GM21447 (cell line): ENCODE measurements at regions not wholly inside any gene's neighbourhood (a gene's known extent, or its start where the extent isn't known, plus 50 kb on each side); places are given as distances from the start of the nearest gene placed in this dataset.
"Not testable (repeated sequence)": the region's sequence is repeated elsewhere in the genome, so short reads cannot be mapped to it uniquely, and the experiment has no call there.

Experiments
- ATAC-seq: cut with Tn5 transposase; IDR thresholded peaks from one replicate; pipeline ENCODE4 v1.9.1; 2021; ENCODE audit not compliant: unreplicated experiment

DNA sequence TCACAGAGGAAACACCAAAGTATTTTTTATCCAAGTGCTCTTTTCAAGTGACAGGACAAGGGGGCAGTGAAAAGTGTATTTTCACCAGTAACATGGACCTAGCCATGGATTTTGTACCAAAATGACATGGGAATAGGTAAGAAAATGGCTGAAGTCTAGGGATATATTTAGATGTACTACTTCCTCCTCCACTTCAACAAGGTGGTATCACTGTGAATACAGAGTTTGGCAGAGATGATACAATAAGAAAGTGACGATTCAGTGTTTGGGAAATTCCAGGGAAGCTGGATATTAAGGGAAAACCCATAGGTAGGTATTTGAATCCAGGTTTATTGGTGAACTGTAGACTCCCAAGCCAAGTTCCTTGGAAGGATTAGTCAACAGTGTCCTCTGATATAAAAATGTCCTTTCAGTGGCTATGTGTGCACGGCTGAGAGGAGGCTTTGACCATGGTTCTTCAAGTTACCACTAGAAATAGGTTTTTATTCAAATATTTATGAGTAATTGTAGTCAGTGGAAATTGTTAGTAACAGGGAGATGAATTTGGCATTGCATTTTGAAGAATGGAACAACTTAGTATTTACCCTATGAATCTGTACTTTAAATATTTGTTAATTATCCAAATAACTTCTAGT, 356.0 kb upstream of the CITED2 start:
- no peak for ATAC-seq

DNA sequence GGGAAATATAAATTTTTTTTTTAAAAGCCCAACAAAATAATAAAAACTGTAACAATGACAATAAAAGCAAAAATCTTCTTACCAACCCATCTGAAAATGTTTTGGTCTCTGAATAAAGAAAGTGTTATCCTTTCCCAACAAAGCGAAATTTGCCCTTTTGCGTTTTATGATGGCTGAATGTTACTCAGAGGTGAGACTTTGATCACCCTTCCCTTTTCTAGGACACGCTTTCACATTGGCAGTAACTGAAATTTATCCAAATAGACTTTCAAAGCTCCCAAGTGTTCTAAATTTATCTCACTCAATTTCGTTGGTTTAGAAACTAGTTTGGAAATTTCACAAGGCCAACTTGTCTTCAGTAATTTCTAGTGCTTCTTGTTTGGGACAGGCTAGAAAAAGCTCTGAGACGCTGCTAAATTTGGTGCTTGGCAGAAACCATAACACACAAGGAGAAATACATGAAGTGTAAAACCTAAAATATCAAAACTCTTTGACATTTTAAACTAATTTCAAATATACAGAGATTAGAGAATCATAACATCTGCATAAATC, 354.5 kb upstream of the CITED2 start:
- no peak for ATAC-seq

DNA sequence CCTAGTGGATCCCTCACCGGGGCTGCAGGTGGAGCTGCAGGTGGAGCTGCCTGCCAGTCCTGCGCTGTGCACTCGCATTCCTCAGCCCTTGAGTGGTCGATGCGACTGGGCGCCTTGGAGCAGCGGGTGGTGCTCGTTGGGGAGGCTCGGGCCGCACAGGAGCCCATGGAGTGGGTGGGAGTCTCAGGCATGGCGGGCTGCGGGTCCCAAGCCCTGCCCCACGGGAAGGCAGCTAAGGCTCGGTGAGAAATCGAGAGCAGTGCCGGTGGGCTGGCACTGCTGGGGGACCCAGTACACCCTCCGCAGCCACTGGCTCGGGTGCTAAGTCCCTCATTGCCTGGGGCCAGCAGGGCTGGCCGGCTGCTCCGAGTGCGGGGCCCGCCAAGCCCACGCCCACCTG, 351.8 kb upstream of the CITED2 start:
- ATAC-seq, result not testable (repeated sequence)

DNA sequence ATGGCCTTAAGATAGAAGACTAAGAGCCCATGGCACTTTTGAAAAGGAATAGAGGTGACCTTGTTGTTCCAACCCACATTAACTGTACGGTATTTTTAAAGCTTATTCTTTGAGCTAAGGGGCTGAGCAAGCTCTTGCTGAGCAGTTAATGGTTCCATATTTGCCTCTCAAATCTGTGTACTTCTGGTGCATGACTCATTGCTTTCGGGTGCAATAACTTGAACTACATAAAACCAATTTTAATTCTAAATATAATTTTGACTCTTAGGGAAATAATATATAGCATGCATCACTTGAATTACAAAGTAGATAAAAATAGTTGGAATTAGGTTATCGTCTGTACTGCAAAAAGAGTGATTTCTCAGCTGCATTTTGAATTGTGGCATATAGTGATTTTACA, 348.1 kb upstream of the CITED2 start:
- ATAC-seq, result no peak

GRCh38 chr6:139721954-139722353, 347.5 kb upstream of the CITED2 start:
- ATAC-seq, result no peak

GRCh38 chr6:139713900-139714506, 339.6 kb upstream of the CITED2 start:
- no peak for ATAC-seq

- ATAC-seq, result no peak
Measured at GRCh38 chr6:139713424-139713823, 339.0 kb upstream of the CITED2 start.

- no peak for ATAC-seq
Measured at GRCh38 chr6:139712830-139713229, 338.4 kb upstream of the CITED2 start.

- no peak for ATAC-seq
Measured at GRCh38 chr6:139711804-139712585, 337.5 kb upstream of the CITED2 start.

DNA sequence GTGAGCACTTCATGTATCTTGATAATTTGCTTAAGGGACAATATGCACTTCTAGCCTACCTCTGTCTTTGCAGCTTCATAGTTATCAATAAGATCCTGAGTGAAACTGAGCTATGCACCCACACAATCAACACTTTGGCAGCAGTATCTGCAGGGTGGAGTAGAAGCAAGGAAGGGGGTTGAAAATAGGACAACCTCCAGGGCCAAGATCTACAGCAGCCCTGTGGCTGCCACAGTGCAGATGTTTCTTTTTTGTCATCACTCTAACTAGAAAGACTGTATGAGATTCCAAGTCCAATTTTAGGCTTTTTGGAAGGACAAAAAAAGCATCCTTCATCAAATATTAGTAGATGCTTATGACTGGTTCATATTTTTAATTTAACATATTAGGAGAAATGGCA, 336.1 kb upstream of the CITED2 start:
- ATAC-seq, result no peak

- no peak for ATAC-seq
Measured at GRCh38 chr6:139708337-139709199, 334.1 kb upstream of the CITED2 start.

GRCh38 chr6:139706912-139707311, 332.5 kb upstream of the CITED2 start:
- ATAC-seq, result no peak

DNA sequence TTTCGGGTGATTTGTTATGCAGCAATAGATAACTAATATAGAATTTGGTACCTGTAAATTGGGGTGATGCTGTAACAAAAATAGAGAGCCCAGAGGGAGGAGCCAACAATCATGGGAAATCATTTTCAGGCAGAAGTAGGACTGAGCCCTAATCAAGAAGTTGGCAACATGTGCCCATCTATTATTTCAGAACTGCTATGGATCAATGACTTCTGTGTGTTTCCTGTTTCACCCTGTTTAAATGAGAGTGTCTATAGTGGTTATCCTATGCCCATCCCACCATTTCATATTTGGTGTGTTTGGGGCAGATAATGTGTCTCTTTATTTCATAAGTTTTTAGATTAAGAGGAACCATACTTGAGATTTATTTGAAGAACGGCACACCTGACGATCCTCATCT, 330.8 kb upstream of the CITED2 start:
- ATAC-seq, result no peak

GRCh38 chr6:139703780-139704179, 329.3 kb upstream of the CITED2 start:
- no peak for ATAC-seq

GRCh38 chr6:139702706-139703105, 328.3 kb upstream of the CITED2 start:
- no peak for ATAC-seq

DNA sequence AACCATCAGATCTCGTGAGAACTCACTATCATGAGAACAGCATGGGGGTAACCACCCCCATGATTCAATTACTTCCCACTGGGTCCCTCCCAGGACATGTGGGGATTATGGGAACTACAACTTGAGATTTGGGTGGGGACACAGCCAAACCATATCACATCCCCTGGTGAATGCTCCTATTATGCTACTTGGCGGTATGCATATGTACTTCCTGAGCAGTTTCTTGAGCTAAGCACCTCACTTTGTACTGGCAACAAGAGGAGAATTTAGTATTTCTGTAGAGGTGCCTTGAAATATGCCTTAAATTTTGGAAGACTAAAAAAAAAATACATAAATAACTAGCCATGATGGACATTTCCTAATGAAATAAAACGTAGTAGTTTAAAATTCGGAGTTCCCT, 327.2 kb upstream of the CITED2 start:
- no peak for ATAC-seq

- ATAC-seq, result no peak
Measured at GRCh38 chr6:139701003-139701402, 326.6 kb upstream of the CITED2 start.

DNA sequence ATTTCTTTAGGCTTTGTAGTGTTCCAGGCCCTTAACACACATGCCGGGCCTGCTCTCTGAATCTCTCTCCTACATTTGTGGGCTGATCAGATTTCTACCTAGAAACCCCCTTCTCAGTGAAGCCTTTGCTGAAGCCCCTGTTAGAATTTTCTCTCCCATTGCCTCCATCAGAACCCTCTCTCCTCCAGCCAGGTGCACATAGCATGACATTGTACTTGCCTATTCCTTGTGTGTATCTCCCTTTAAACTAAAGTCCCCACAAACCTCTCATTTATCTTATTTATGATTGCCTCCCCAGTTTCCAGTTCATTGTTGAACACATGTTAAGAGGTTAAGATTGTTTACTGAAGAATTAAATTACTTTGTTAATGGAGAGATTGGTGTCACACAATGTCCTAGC, 325.5 kb upstream of the CITED2 start:
- ATAC-seq, result no peak

- ATAC-seq, result no peak
Measured at GRCh38 chr6:139699335-139699734, 324.9 kb upstream of the CITED2 start.

GRCh38 chr6:139698526-139699176, 324.2 kb upstream of the CITED2 start:
- no peak for ATAC-seq

- not testable (repeated sequence) for ATAC-seq
Measured at GRCh38 chr6:139697856-139698255, 323.4 kb upstream of the CITED2 start.
